ENCODE measurements at regions not wholly inside any gene's neighbourhood (a gene's known extent, or its start where the extent isn't known, plus 50 kb on each side); places are given as distances from the start of the nearest gene placed in this dataset.

DNA sequence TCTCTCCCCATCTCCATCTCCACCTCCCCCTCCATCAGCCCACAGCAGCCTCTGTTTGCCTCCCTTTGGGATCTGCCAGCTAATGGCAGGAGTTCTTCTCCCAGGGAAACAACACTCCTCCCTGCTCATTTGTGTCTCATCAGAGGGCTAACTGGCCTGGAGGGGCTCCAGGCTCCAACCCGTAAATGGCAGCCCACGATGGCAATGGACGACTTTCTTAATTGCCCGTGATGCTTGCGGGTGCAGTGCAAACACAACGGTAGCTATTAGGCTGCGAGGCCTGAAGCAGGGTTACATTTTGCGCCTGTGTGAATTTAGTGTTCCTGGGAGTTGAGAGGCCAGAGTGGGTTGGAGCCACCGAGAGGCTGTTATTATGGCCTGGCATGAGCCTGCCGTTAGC, 285.1 kb downstream of the TNS1 start (continued):
- no peak for TF ChIP-seq E2F8 (IDR thresholded peaks at IDR 0.05; ENCODE audit: low read depth, partially characterized antibody)
- TF ChIP-seq SP1 (IDR thresholded peaks at IDR 0.05; ENCODE audit: low read depth, low read length), result no peak

- ATAC-seq, result no peak
- Histone ChIP-seq H3K27ac (ENCODE audit: control insufficient read depth, insufficient read depth) (no peak overlapping the region), H3K4me3 (no peak overlapping the region), H3K9ac (ENCODE audit: control insufficient read depth, insufficient read depth, low read length) (no peak overlapping the region), H3K27me3 (replicated peaks in 1 of 2; ENCODE audit: control insufficient read depth in 2 of 2, insufficient read depth in 2 of 2, low read length in 1 of 2) (peaks cover 2 to 3% of the 10 kb centered on the region in 2 experiments; a peak in 3 of 4 replicates), H3K79me2 (ENCODE audit: control insufficient read depth, insufficient read depth, low read length) (no peaks in the 10 kb centered on the region), H3K4me1 (ENCODE audit: control insufficient read depth, insufficient read depth, low read length) (no peaks in the 10 kb centered on the region), H3K4me2 (ENCODE audit: control insufficient read depth, insufficient read depth) (no peak overlapping the region), H3K36me3 (ENCODE audit: control insufficient read depth in 2 of 2, insufficient read depth in 2 of 2, low read length in 1 of 2) (no peaks in the 10 kb centered on the region), H3K9me3 (replicated peaks; ENCODE audit: control insufficient read depth, insufficient read depth, low read length) (no peaks in the 10 kb centered on the region), H2AFZ (ENCODE audit: control insufficient read depth, low read depth, low read length) (no peak overlapping the region), H4K20me1 (ENCODE audit: control insufficient read depth, insufficient read depth) (no peaks in the 10 kb centered on the region)
- POLR2A ChIA-PET, result no interaction called here
- DNase-seq (ENCODE audit: low read depth, low spot score), result no peak
- RAD21 ChIA-PET (ENCODE audit: unreplicated experiment), result interaction anchor here (1.8 kb wide), 1 partner anchor 65 kb away, joined by 7 read pairs; no protein-coding TSS in a partner anchor
- peak; percentile 18 for FAIRE-seq
- BruUV-seq (replicated peaks), result no TSS peak
- SMC1A ChIA-PET (ENCODE audit: uncharacterized antibody, unreplicated experiment), result interaction anchor here (1.3 kb wide), 1 partner anchor 65 kb away, joined by 4 read pairs; no protein-coding TSS in a partner anchor
- CTCF ChIA-PET, result interaction anchor here (0.6 to 2.3 kb wide), 3 partner anchors 63 to 1033 kb away, joined by 3 to 5 read pairs (median 4); no protein-coding TSS in a partner anchor
- intact Hi-C loops (cut with micrococcal nuclease; ENCODE audit: unreplicated experiment), result no loop called here
- TF ChIP-seq ZBTB33 (IDR thresholded peaks at IDR 0.05) (no peak), SUZ12 (IDR thresholded peaks at IDR 0.05; ENCODE audit: unreplicated experiment) (no peak), ZNF687 (IDR thresholded peaks at IDR 0.05) (no peak)
- in situ Hi-C loops (cut with MboI), result no loop called here
- WGBS (ENCODE audit: insufficient coverage, insufficient replicate concordance, low lambda C conversion rate, missing lambda C conversion rate), result 0% methylated on average over 1 of the region's 1 CpG
Measured at GRCh38 chr2:217715484-217715883, 287.3 kb downstream of the TNS1 start.

Data from GM12878 (cell line).